Liver (tissue), 3 donors: ENCODE measurements at regions not wholly inside any gene's neighbourhood (a gene's known extent, or its start where the extent isn't known, plus 50 kb on each side); places are given as distances from the start of the nearest gene placed in this dataset.

Experiments used
- CTCF ChIP-seq: fragments of 150-350 bp; IDR thresholded peaks from 2 replicates; pipeline ENCODE4 v1.5.1; 2017; ENCODE audit warnings: improper control_type of control experiment, low read depth, low read length; ENCODE audit not compliant: missing input control
- REST ChIP-seq: IDR thresholded peaks from 2 replicates; pipeline ENCODE4 v1.6.1; 2016; ENCODE audit warnings: antibody characterized with exemption, mild to moderate bottlenecking
- SP1 ChIP-seq: IDR thresholded peaks from 2 replicates; pipeline ENCODE4 v1.6.1; 2018; ENCODE audit warnings: antibody characterized with exemption, mild to moderate bottlenecking
- donor health status: healthy.
- donor health status: healthy.

- TF ChIP-seq REST (no peak), CTCF (no peak), SP1 (no peak)
Observed at GRCh38 chr7:18153183-18153748, 125.6 kb upstream of the PRPS1L1 start.
